Endothelial cell of umbilical vein (primary cell): ENCODE measurements at regions not wholly inside any gene's neighbourhood (a gene's known extent, or its start where the extent isn't known, plus 50 kb on each side); places are given as distances from the start of the nearest gene placed in this dataset.

Experiments used
- BruUV-seq: library from RNA; stranded (reverse); fragments of 400-500 nt; replicated peaks from 2 replicates; lab custom pipeline; 2021; lab: Mats Ljungman, UMichigan
- CTCF ChIA-PET: fragments of 300-600, 350-600 bp; sonication (Branson Sonifier 250); formaldehyde crosslinking; loops from one replicate; lab custom pipeline; 2021; ENCODE audit warnings: antibody characterized with exemption, inconsistent platforms; lab: Charles Lee
- POLR2A ChIA-PET: fragments of 300-600, 350-600 bp; sonication (Branson Sonifier 250); formaldehyde crosslinking; loops from one replicate; lab custom pipeline; 2021; ENCODE audit warnings: antibody characterized with exemption, inconsistent platforms; lab: Charles Lee
- DNase-seq: peaks from one replicate; pipeline ENCODE4 v3.0.0-alpha.2; 2011; ENCODE audit warnings: low read depth, low spot score
- FAIRE-seq: peaks from 2 replicates; lab custom pipeline; 2011; peaks lifted over from hg19 to GRCh38; lab: Jason Lieb, UNC
- H2AFZ ChIP-seq: 2 replicates; pipeline ENCODE4 v1.6.0; 2012; ENCODE audit warnings: low read depth, low read length, control low read depth, inconsistent platforms
- H3K27ac ChIP-seq: 2 replicates; pipeline ENCODE4 v1.5.1; 2011; ENCODE audit warnings: low read depth, mild to moderate bottlenecking, control low read depth, low read length, moderate library complexity; ENCODE audit not compliant: insufficient read depth
- H3K27me3 ChIP-seq, 2 experiments: 2 replicates each; pipeline versions ENCODE4 v1.6.0 to v1.6.1; 2011; ENCODE audit warnings: low read length in 2 of 2, mixed read lengths in 1 of 2; ENCODE audit not compliant: control insufficient read depth in 2 of 2, insufficient read depth in 2 of 2
- H3K36me3 ChIP-seq, 2 experiments: 2 replicates in 1 of 2; 3 replicates in 1 of 2; pipeline ENCODE4 v1.5.1; 2011; ENCODE audit warnings: low read length in 2 of 2, mild to moderate bottlenecking in 1 of 2, moderate library complexity in 1 of 2; ENCODE audit not compliant: control insufficient read depth in 2 of 2, insufficient read depth in 2 of 2; ENCODE audit errors: extremely low read depth in 1 of 2
- H3K4me1 ChIP-seq: 3 replicates; pipeline ENCODE4 v1.5.1; 2011; ENCODE audit warnings: mild to moderate bottlenecking, low read length; ENCODE audit not compliant: control insufficient read depth, insufficient read depth; ENCODE audit errors: extremely low read depth
- H3K4me2 ChIP-seq: 2 replicates; pipeline ENCODE4 v1.6.1; 2011; ENCODE audit warnings: low read length, control low read depth, mixed read lengths; ENCODE audit not compliant: insufficient read depth
- H3K4me3 ChIP-seq, 3 experiments: fragments of 200-600 bp in 1 of 3; sonication (generic), shearing (Covaris generic) in 1 of 3; replicated peaks in 1 of 3; 2 replicates each; pipeline ENCODE4 v1.5.1; 2011 to 2016; ENCODE audit warnings: control low read depth in 3 of 3, low read length in 3 of 3, mild to moderate bottlenecking in 2 of 3, inconsistent platforms in 1 of 3, low read depth in 1 of 3, moderate library complexity in 1 of 3; ENCODE audit not compliant: insufficient read depth in 1 of 3
- H3K79me2 ChIP-seq: 2 replicates; pipeline ENCODE4 v1.6.0; 2012; ENCODE audit warnings: low read length, inconsistent platforms; ENCODE audit not compliant: control insufficient read depth, insufficient read depth
- H3K9ac ChIP-seq: replicated peaks from 2 replicates; pipeline ENCODE3; 2011; ENCODE audit warnings: low read length, control low read depth; ENCODE audit not compliant: insufficient read depth; ENCODE audit errors: extremely low read depth
- H3K9me1 ChIP-seq: replicated peaks from 3 replicates; pipeline ENCODE4 v1.6.0; 2011; ENCODE audit warnings: mild to moderate bottlenecking, low read length; ENCODE audit not compliant: control insufficient read depth, insufficient read depth; ENCODE audit errors: extremely low read depth
- H3K9me3 ChIP-seq: replicated peaks from 2 replicates; pipeline ENCODE4 v1.5.1; 2012; ENCODE audit warnings: low read length, inconsistent platforms; ENCODE audit not compliant: control insufficient read depth, insufficient read depth
- H4K20me1 ChIP-seq: replicated peaks from 2 replicates; pipeline ENCODE3; 2011; ENCODE audit warnings: mild to moderate bottlenecking, low read length; ENCODE audit not compliant: control insufficient read depth, insufficient read depth; ENCODE audit errors: extremely low read depth
- EZH2 ChIP-seq: IDR thresholded peaks from 2 replicates; pipeline ENCODE4 v1.6.1; 2012; ENCODE audit warnings: borderline replicate concordance, low read depth, mild to moderate bottlenecking, moderate library complexity, low read length, inconsistent platforms; ENCODE audit not compliant: severe bottlenecking
- FOS ChIP-seq: IDR thresholded peaks from 2 replicates; pipeline ENCODE4 v1.6.1; 2011; ENCODE audit warnings: mild to moderate bottlenecking, low read length, moderate library complexity, borderline replicate concordance; ENCODE audit not compliant: insufficient read depth
- JUN ChIP-seq: IDR thresholded peaks from 2 replicates; pipeline ENCODE4 v1.6.1; 2011; ENCODE audit warnings: borderline replicate concordance, low read depth; ENCODE audit not compliant: insufficient read length, insufficient read depth
- POLR2A ChIP-seq: IDR thresholded peaks from 2 replicates; pipeline ENCODE4 v1.6.1; 2012; ENCODE audit warnings: low read depth, mild to moderate bottlenecking, control low read depth, low read length
- POLR2AphosphoS5 ChIP-seq: IDR thresholded peaks from 2 replicates; pipeline ENCODE4 v1.6.1; 2012; ENCODE audit warnings: low read depth, mild to moderate bottlenecking, control low read depth, low read length, moderate library complexity; ENCODE audit not compliant: insufficient read depth
- dilution Hi-C: fragments of 300-500 bp; cut with MboI; formaldehyde crosslinking; loops from one replicate; pipeline ENCODE4 v1.15.0; 2019; ENCODE audit warnings: low sequenced_read_pairs; ENCODE audit not compliant: extremely low pct_ligation_motif_present
- intact Hi-C: fragments of 100-400 bp; cut with micrococcal nuclease; formaldehyde crosslinking; loops from one replicate; pipeline ENCODE4 v1.10.0; 2022
- TF ChIP-seq, protein P1 (sequence below), 2 donors: IDR thresholded peaks; 1 replicate in 1 of 2; 2 replicates in 1 of 2; pipeline ENCODE4 v1.5.1; 2011; ENCODE audit warnings: low read length in 2 of 2, mild to moderate bottlenecking in 2 of 2, moderate library complexity in 2 of 2, control low read depth in 1 of 2, inconsistent platforms in 1 of 2, low read depth in 1 of 2; ENCODE audit not compliant: insufficient read depth in 1 of 2; ENCODE audit errors: extremely low read depth in 1 of 2

- FAIRE-seq (peak; percentile 86), DNase-seq (peak; percentile 39)
- Histone ChIP-seq H3K27me3 (peaks cover 8 to 16% of the 10 kb centered on the region in 2 experiments), H3K79me2 (no peaks in the 10 kb centered on the region), H4K20me1 (no peaks in the 10 kb centered on the region), H3K27ac (no peak overlapping the region), H3K9me1 (no peaks in the 10 kb centered on the region), H2AFZ (peak overlapping the region; percentile 92), H3K9me3 (no peaks in the 10 kb centered on the region), H3K4me3 (peak overlapping the region in 2 of 3 experiments; percentile 16 to 43), H3K36me3 (no peaks in the 10 kb centered on the region), H3K4me2 (peak overlapping the region; percentile 86), H3K9ac (no peak overlapping the region), H3K4me1 (peaks cover 9% of the 10 kb centered on the region)
- BruUV-seq, result no TSS peak
- intact Hi-C loops (no loop called here), dilution Hi-C loops (no loop called here)
- POLR2A ChIA-PET, result no interaction called here
- CTCF ChIA-PET, result no interaction called here
- TF ChIP-seq FOS (peak; percentile 8), POLR2A (no peak), EZH2 (no peak)
- TF ChIP-seq, protein P1, sequence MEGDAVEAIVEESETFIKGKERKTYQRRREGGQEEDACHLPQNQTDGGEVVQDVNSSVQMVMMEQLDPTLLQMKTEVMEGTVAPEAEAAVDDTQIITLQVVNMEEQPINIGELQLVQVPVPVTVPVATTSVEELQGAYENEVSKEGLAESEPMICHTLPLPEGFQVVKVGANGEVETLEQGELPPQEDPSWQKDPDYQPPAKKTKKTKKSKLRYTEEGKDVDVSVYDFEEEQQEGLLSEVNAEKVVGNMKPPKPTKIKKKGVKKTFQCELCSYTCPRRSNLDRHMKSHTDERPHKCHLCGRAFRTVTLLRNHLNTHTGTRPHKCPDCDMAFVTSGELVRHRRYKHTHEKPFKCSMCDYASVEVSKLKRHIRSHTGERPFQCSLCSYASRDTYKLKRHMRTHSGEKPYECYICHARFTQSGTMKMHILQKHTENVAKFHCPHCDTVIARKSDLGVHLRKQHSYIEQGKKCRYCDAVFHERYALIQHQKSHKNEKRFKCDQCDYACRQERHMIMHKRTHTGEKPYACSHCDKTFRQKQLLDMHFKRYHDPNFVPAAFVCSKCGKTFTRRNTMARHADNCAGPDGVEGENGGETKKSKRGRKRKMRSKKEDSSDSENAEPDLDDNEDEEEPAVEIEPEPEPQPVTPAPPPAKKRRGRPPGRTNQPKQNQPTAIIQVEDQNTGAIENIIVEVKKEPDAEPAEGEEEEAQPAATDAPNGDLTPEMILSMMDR (IDR thresholded peaks at IDR 0.05; ENCODE audit: extremely low read depth in 1 of 2, insufficient read depth in 1 of 2, low read depth in 1 of 2, low read length in 2 of 2), result peak in 1 of 2 donors; percentile 10
Observed at GRCh38 chr4:27084685-27085361, 224.2 kb downstream of the STIM2 start.

DNA sequence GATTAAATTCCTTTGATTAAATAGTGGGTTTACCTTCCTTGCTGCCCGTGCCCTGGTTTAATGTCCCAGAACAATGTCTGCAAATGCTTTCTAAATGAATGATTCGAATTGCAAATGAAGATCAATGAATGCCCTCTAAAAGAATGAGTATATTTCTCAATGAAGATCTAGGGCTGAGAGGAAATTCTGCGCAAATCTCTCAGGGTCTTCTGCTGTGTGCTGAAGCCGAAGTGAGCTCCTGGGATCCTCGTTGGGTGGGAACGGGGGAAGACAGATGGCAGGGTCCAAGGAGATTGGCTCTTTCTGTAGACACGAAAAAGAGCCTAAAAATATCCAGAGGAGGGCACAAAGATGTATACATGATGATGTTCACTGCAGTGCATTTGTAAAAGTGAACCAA is 224.8 kb downstream of the STIM2 start:
- no peak overlapping the region for H3K27ac ChIP-seq
- no peak for FAIRE-seq
- H3K4me2 ChIP-seq, result no peak overlapping the region

More for the DNA sequence above, 224.8 kb downstream of the STIM2 start:
- intact Hi-C loops (no loop called here), dilution Hi-C loops (no loop called here)
- Histone ChIP-seq H3K9ac (no peak overlapping the region), H3K4me1 (peaks cover 9% of the 10 kb centered on the region), H3K27me3 (peaks cover 8 to 16% of the 10 kb centered on the region in 2 experiments), H3K9me1 (no peaks in the 10 kb centered on the region), H3K36me3 (no peaks in the 10 kb centered on the region), H2AFZ (no peak overlapping the region), H3K9me3 (no peaks in the 10 kb centered on the region), H3K79me2 (no peaks in the 10 kb centered on the region), H3K4me3 (no peak overlapping the region), H4K20me1 (no peaks in the 10 kb centered on the region)
- TF ChIP-seq JUN (no peak), POLR2AphosphoS5 (no peak)
- CTCF ChIA-PET, result no interaction called here
- no peak for DNase-seq
- no TSS peak for BruUV-seq
- POLR2A ChIA-PET, result no interaction called here
